Activated CD8-positive, alpha-beta memory T cell treated with anti-CD3 and anti-CD28 coated beads for 48 hours (primary cell): ENCODE measurements at regions not wholly inside any gene's neighbourhood (a gene's known extent, or its start where the extent isn't known, plus 50 kb on each side); places are given as distances from the start of the nearest gene placed in this dataset.

Experiments
- DNase-seq, 3 experiments: peaks; one replicate each; pipeline ENCODE4 v3.0.0-alpha.2; 2020; ENCODE audit warnings: low read depth in 2 of 3, low spot score in 2 of 3

GRCh38 chr6:19032591-19033295 is 645.6 kb downstream of the RNF144B start:
- no peak for DNase-seq

GRCh38 chr6:19033683-19034082 is 646.5 kb downstream of the RNF144B start:
- DNase-seq = no peak

- DNase-seq = no peak
Measured at GRCh38 chr6:19034986-19035385, 647.8 kb downstream of the RNF144B start.

GRCh38 chr6:19035461-19036195 is 648.5 kb downstream of the RNF144B start:
- DNase-seq = no peak

- DNase-seq = no peak
Measured at GRCh38 chr6:19036196-19036555, 649.0 kb downstream of the RNF144B start.

- no peak for DNase-seq
Measured at GRCh38 chr6:19037607-19038006, 650.5 kb downstream of the RNF144B start.

GRCh38 chr6:19039287-19039686 is 652.1 kb downstream of the RNF144B start:
- DNase-seq = no peak

GRCh38 chr6:19041906-19042305 is 654.8 kb downstream of the RNF144B start:
- no peak for DNase-seq

GRCh38 chr6:19042420-19042819 is 655.3 kb downstream of the RNF144B start:
- DNase-seq = no peak

- DNase-seq = no peak
Measured at GRCh38 chr6:19050765-19051164, 663.6 kb downstream of the RNF144B start.

GRCh38 chr6:19052219-19052618 is 665.1 kb downstream of the RNF144B start:
- no peak for DNase-seq

- no peak for DNase-seq
Measured at GRCh38 chr6:19059102-19059501, 672.0 kb downstream of the RNF144B start.

- no peak for DNase-seq
Measured at GRCh38 chr6:19067165-19067564, 680.0 kb downstream of the RNF144B start.

- DNase-seq = no peak
Measured at GRCh38 chr6:19070520-19070919, 683.4 kb downstream of the RNF144B start.

GRCh38 chr6:19083801-19084200 is 696.7 kb downstream of the RNF144B start:
- DNase-seq = no peak

GRCh38 chr6:19086480-19086879 is 699.3 kb downstream of the RNF144B start:
- no peak for DNase-seq

GRCh38 chr6:19087296-19087695 is 700.1 kb downstream of the RNF144B start:
- no peak for DNase-seq

GRCh38 chr6:19087897-19088296 is 700.7 kb downstream of the RNF144B start:
- no peak for DNase-seq

GRCh38 chr6:19100752-19101151 is 713.6 kb downstream of the RNF144B start:
- no peak for DNase-seq

- DNase-seq = no peak
Measured at GRCh38 chr6:19102936-19103335, 715.8 kb downstream of the RNF144B start.

- no peak for DNase-seq
Measured at GRCh38 chr6:19107468-19107867, 720.3 kb downstream of the RNF144B start.

- DNase-seq = no peak
Measured at GRCh38 chr6:19121521-19121920, 715.6 kb upstream of the ID4 start.

- DNase-seq = no peak
Measured at GRCh38 chr6:19127081-19127480, 710.1 kb upstream of the ID4 start.
